ENCODE measurements at regions not wholly inside any gene's neighbourhood (a gene's known extent, or its start where the extent isn't known, plus 50 kb on each side); places are given as distances from the start of the nearest gene placed in this dataset.

DNA sequence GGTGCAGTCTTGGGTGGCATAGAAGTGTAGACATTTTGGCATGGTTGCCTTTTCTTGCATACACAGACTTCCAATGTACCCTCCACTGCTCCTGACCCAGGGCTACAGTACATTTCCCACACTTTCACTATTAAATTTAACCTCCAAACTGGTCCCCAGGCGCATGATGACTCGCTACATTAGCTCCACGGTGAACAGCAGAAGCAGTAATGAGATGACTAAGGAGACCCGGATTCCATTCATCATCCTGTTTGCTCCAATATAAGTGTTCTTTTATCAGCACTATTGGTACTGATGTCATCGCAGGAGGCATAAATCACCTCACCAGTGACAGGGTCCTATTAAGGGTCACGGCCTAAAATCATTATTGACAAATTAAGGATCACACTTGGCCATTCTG is 316.5 kb downstream of the EN1 start:
- Histone ChIP-seq H3K9me3 (ENCODE audit: low read length) (peaks cover 4% of the 10 kb centered on the region), H3K79me2 (replicated peaks; ENCODE audit: insufficient read depth, low read length) (no peaks in the 10 kb centered on the region), H3K27ac (ENCODE audit: low read length) (no peak overlapping the region), H3K9me2 (ENCODE audit: insufficient read depth, low read length) (no peaks in the 10 kb centered on the region), H3K4me2 (ENCODE audit: low read length) (no peak overlapping the region), H3K4me3 (ENCODE audit: low read length) (no peak overlapping the region), H4K20me1 (ENCODE audit: insufficient read depth) (no peaks in the 10 kb centered on the region), H3K9ac (ENCODE audit: low read length) (no peak overlapping the region), H3K27me3 (ENCODE audit: insufficient read depth, low read depth, low read length) (peaks cover 2% of the 10 kb centered on the region), H2AFZ (ENCODE audit: low read depth, low read length) (no peak overlapping the region), H3F3A (ENCODE audit: insufficient read depth, low read length, poor library complexity, severe bottlenecking) (peaks cover 2% of the 10 kb centered on the region), H3K36me3 (ENCODE audit: insufficient read depth, low read length) (no peaks in the 10 kb centered on the region)
- TF ChIP-seq, protein P1, sequence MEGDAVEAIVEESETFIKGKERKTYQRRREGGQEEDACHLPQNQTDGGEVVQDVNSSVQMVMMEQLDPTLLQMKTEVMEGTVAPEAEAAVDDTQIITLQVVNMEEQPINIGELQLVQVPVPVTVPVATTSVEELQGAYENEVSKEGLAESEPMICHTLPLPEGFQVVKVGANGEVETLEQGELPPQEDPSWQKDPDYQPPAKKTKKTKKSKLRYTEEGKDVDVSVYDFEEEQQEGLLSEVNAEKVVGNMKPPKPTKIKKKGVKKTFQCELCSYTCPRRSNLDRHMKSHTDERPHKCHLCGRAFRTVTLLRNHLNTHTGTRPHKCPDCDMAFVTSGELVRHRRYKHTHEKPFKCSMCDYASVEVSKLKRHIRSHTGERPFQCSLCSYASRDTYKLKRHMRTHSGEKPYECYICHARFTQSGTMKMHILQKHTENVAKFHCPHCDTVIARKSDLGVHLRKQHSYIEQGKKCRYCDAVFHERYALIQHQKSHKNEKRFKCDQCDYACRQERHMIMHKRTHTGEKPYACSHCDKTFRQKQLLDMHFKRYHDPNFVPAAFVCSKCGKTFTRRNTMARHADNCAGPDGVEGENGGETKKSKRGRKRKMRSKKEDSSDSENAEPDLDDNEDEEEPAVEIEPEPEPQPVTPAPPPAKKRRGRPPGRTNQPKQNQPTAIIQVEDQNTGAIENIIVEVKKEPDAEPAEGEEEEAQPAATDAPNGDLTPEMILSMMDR (IDR thresholded peaks at IDR 0.05; ENCODE audit: poor library complexity, severe bottlenecking) = no peak
- TF ChIP-seq EZH2 (IDR thresholded peaks at IDR 0.05; ENCODE audit: borderline replicate concordance, insufficient read depth, low read length, poor library complexity, severe bottlenecking) = no peak
- TF ChIP-seq SMC3 (conservative IDR thresholded peaks at IDR 0.05; ENCODE audit: poor library complexity) = no peak
- TF ChIP-seq, protein P2, sequence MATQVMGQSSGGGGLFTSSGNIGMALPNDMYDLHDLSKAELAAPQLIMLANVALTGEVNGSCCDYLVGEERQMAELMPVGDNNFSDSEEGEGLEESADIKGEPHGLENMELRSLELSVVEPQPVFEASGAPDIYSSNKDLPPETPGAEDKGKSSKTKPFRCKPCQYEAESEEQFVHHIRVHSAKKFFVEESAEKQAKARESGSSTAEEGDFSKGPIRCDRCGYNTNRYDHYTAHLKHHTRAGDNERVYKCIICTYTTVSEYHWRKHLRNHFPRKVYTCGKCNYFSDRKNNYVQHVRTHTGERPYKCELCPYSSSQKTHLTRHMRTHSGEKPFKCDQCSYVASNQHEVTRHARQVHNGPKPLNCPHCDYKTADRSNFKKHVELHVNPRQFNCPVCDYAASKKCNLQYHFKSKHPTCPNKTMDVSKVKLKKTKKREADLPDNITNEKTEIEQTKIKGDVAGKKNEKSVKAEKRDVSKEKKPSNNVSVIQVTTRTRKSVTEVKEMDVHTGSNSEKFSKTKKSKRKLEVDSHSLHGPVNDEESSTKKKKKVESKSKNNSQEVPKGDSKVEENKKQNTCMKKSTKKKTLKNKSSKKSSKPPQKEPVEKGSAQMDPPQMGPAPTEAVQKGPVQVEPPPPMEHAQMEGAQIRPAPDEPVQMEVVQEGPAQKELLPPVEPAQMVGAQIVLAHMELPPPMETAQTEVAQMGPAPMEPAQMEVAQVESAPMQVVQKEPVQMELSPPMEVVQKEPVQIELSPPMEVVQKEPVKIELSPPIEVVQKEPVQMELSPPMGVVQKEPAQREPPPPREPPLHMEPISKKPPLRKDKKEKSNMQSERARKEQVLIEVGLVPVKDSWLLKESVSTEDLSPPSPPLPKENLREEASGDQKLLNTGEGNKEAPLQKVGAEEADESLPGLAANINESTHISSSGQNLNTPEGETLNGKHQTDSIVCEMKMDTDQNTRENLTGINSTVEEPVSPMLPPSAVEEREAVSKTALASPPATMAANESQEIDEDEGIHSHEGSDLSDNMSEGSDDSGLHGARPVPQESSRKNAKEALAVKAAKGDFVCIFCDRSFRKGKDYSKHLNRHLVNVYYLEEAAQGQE (IDR thresholded peaks at IDR 0.05; ENCODE audit: borderline replicate concordance) = no peak
- TF ChIP-seq POLR2AphosphoS5 (IDR thresholded peaks at IDR 0.05) = no peak
- TF ChIP-seq MXI1 (conservative IDR thresholded peaks at IDR 0.05; ENCODE audit: poor library complexity, severe bottlenecking) = no peak
- TF ChIP-seq TAF1 (IDR thresholded peaks at IDR 0.05; ENCODE audit: low read depth) = no peak
- TF ChIP-seq RAD21 (conservative IDR thresholded peaks at IDR 0.05) = no peak
- TF ChIP-seq EP300 (conservative IDR thresholded peaks at IDR 0.05; ENCODE audit: poor library complexity, severe bottlenecking) = no peak

DNA sequence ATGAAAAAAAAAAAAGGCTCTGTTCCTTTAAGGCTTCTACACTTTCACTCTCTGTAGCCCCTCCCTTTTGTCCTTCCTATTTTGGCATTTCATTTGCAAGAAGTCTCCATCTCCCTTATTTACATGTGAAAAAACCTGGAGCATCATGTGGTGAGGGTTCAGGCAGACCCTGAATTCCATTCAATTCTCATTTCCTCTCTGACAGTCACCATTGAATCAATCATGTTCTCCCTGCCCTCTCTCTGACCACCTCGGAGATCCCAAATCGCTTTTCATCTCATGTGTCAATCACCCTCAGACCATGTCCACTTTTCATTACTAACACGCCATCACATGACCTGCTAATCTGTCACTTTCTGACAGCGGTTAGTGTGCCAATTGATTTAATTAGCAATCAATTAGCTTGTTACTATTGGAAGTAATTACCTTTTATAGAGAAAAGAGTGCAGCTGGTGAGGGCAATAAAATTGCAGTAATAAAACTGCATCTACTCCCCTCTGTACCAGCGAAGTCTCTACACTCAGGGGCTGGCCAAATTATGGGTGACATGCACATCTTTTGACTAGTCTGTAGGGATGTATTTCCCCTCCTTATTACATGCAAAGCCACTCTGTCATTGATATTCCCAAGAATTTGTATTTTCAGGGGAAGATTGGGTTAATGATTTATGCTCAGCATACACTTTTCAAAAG is 317.4 kb downstream of the EN1 start:
- Histone ChIP-seq H3K9ac (ENCODE audit: low read length) (no peak overlapping the region), H3K9me2 (ENCODE audit: insufficient read depth, low read length) (no peaks in the 10 kb centered on the region), H3K27ac (ENCODE audit: low read length) (no peak overlapping the region), H3K4me3 (ENCODE audit: low read length) (no peak overlapping the region), H3K36me3 (ENCODE audit: insufficient read depth, low read length) (no peaks in the 10 kb centered on the region), H3F3A (ENCODE audit: insufficient read depth, low read length, poor library complexity, severe bottlenecking) (peaks cover 2% of the 10 kb centered on the region), H4K20me1 (ENCODE audit: insufficient read depth) (no peaks in the 10 kb centered on the region), H3K79me2 (replicated peaks; ENCODE audit: insufficient read depth, low read length) (no peaks in the 10 kb centered on the region), H3K4me2 (ENCODE audit: low read length) (no peak overlapping the region), H2AFZ (ENCODE audit: low read depth, low read length) (no peak overlapping the region), H3K27me3 (ENCODE audit: insufficient read depth, low read depth, low read length) (no peaks in the 10 kb centered on the region), H3K9me3 (ENCODE audit: low read length) (peaks cover 4% of the 10 kb centered on the region)
- TF ChIP-seq SMC3 (conservative IDR thresholded peaks at IDR 0.05; ENCODE audit: poor library complexity) = no peak
